Esophagus muscularis mucosa (tissue), 4 donors: ENCODE measurements at regions not wholly inside any gene's neighbourhood (a gene's known extent, or its start where the extent isn't known, plus 50 kb on each side); places are given as distances from the start of the nearest gene placed in this dataset.

Experiments used
- DNase-seq: peaks from one replicate; pipeline ENCODE4 v3.0.0-alpha.2; 2017; ENCODE audit errors: extremely low spot score
- H3K27ac ChIP-seq, 4 donors: fragments of 200-600 bp; sonication (generic); replicated peaks in 1 of 4; 1 replicate in 3 of 4; 2 replicates in 1 of 4; pipeline ENCODE4 v1.5.1; 2016 to 2019; ENCODE audit warnings: mild to moderate bottlenecking in 1 of 4
- H3K27me3 ChIP-seq, 4 donors: fragments of 200-600 bp; sonication (generic); one replicate each; pipeline versions ENCODE4 v1.5.1 to v1.6.0; 2016 to 2019
- H3K36me3 ChIP-seq, 4 donors: fragments of 200-600 bp; sonication (generic); one replicate each; pipeline ENCODE4 v1.5.1; 2016 to 2019
- H3K4me1 ChIP-seq, 4 donors: fragments of 200-600 bp; sonication (generic); one replicate each; pipeline ENCODE4 v1.5.1; 2016 to 2019
- H3K4me3 ChIP-seq, 4 donors: fragments of 200-600 bp; sonication (generic); 1 replicate in 2 of 4; 2 replicates in 2 of 4; pipeline ENCODE4 v1.5.1; 2016 to 2019; ENCODE audit warnings: mild to moderate bottlenecking in 4 of 4, moderate library complexity in 1 of 4
- H3K9me3 ChIP-seq, 4 donors: fragments of 200-600 bp; sonication (generic); 1 replicate in 3 of 4; 2 replicates in 1 of 4; pipeline ENCODE4 v1.5.1; 2016 to 2019
- EP300 ChIP-seq: sonication (generic); formaldehyde crosslinking; IDR thresholded peaks from one replicate; pipeline ENCODE4 v1.6.1; 2017; ENCODE audit warnings: antibody characterized with exemption
- POLR2A ChIP-seq: fragments of 450-650 bp; IDR thresholded peaks from one replicate; pipeline ENCODE4 v1.6.1; 2017; ENCODE audit warnings: antibody characterized with exemption, moderate library complexity, mild to moderate bottlenecking, low read depth
- POLR2AphosphoS5 ChIP-seq, 2 donors: sonication (generic); formaldehyde crosslinking; IDR thresholded peaks; one replicate each; pipeline ENCODE4 v1.6.1; 2017; ENCODE audit warnings: antibody characterized with exemption in 2 of 2
- WGBS: methylation state at CpG from one replicate; pipeline ENCODE4 v1.1.5; 2018; 5-methylcytosine and 5-hydroxymethylcytosine counted together
- intact Hi-C: fragments of 100-400 bp; cut with DNase I; formaldehyde crosslinking; loops from one replicate; pipeline ENCODE4 v1.15.1; 2023
- TF ChIP-seq, protein P1 (sequence below), 3 experiments: fragments of 200-600 bp in 2 of 3; fragments of 450-650 bp in 1 of 3; sonication (generic) in 2 of 3; IDR thresholded peaks; one replicate each; pipeline ENCODE4 v1.5.1; 2017 to 2019; ENCODE audit warnings: antibody characterized with exemption in 3 of 3, mild to moderate bottlenecking in 2 of 3, moderate library complexity in 1 of 3

DNA sequence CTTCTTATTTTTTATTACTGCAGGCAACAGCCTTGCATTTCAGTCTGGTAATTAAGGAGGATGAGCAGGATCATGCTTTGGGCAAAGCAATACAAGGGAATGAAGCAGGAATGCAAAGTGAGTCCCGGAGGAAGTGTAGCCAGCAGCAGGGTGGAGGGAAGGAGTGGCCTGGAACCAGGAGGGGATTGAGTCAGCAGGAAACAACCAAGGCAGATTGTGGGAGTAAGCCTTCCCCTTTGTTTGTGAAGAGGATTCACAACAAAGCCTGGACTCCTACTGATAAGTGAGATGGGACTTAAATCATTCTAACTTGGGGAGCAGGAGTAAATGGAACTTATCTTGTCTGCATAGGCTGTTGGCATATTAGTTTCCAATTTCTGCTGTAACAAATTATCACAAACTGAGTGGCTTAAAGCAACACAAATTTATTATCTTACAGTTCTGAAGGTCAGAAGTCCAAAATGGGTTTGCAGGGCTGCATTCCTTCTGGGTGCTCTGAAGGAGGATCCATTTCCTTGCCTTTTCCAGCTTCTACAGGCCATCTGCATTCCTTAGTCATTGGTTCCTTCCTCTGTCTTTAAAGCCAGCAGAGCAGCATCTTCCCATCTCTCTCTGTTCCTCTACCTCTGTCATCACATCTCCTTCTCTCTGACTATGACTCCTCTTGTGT, 93.2 kb upstream of the AP1S2 start:
- DNase-seq = no peak
- H3K4me1 ChIP-seq = peaks cover 0 to 3% (median 0%) of the 10 kb centered on the region in 4 donors
- no peaks in the 10 kb centered on the region for H3K9me3 ChIP-seq
- H3K36me3 ChIP-seq = no peaks in the 10 kb centered on the region
- TF ChIP-seq POLR2A (no peak), POLR2AphosphoS5 (IDR thresholded peaks at IDR 0.05) (no peak), EP300 (no peak)
- TF ChIP-seq, protein P1, sequence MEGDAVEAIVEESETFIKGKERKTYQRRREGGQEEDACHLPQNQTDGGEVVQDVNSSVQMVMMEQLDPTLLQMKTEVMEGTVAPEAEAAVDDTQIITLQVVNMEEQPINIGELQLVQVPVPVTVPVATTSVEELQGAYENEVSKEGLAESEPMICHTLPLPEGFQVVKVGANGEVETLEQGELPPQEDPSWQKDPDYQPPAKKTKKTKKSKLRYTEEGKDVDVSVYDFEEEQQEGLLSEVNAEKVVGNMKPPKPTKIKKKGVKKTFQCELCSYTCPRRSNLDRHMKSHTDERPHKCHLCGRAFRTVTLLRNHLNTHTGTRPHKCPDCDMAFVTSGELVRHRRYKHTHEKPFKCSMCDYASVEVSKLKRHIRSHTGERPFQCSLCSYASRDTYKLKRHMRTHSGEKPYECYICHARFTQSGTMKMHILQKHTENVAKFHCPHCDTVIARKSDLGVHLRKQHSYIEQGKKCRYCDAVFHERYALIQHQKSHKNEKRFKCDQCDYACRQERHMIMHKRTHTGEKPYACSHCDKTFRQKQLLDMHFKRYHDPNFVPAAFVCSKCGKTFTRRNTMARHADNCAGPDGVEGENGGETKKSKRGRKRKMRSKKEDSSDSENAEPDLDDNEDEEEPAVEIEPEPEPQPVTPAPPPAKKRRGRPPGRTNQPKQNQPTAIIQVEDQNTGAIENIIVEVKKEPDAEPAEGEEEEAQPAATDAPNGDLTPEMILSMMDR (IDR thresholded peaks at IDR 0.05) = no peak
- no peaks in the 10 kb centered on the region for H3K27me3 ChIP-seq
- intact Hi-C loops = no loop called here
- 4% methylated on average over 1 of the region's 1 CpG for WGBS
- H3K27ac ChIP-seq = no peak overlapping the region
- H3K4me3 ChIP-seq = no peak overlapping the region

- intact Hi-C loops = no loop called here
- Histone ChIP-seq H3K27ac (no peak overlapping the region), H3K4me3 (no peak overlapping the region), H3K4me1 (peaks cover 0 to 3% (median 0%) of the 10 kb centered on the region in 4 donors), H3K36me3 (no peaks in the 10 kb centered on the region), H3K9me3 (no peaks in the 10 kb centered on the region), H3K27me3 (no peaks in the 10 kb centered on the region)
- 82% methylated on average over 6 of the region's 6 CpGs for WGBS
- no peak for DNase-seq
- TF ChIP-seq POLR2A (no peak), EP300 (no peak), POLR2AphosphoS5 (IDR thresholded peaks at IDR 0.05) (no peak)
- TF ChIP-seq, protein P1 (IDR thresholded peaks at IDR 0.05) = no peak
Measured at GRCh38 chrX:15946783-15947580, 92.4 kb upstream of the AP1S2 start.

DNA sequence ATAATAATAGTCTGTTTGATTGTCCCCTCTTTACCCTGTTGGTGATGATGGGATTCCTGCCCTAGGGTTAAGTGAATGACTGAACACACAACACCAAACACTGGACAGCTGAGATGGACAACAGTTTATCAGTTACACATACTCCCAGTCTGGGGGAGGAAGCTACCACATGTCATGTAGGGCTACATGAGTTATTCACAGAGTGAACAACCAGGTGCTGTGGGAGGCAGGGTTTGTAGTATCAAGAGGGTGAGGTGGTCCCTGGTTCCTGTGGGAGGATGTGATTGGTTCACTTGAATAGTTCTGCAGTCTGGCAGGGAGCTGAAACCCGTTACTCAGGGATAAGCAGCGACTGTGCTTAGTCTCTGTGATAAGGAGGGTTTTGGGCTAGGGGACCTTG, 88.8 kb upstream of the AP1S2 start:
- no peaks in the 10 kb centered on the region for H3K27me3 ChIP-seq
- no peak for DNase-seq
- H3K9me3 ChIP-seq = no peaks in the 10 kb centered on the region
- peaks cover 0 to 3% (median 0%) of the 10 kb centered on the region in 4 donors for H3K4me1 ChIP-seq
- no peak overlapping the region for H3K4me3 ChIP-seq
- intact Hi-C loops = no loop called here
- 79% methylated on average over 2 of the region's 2 CpGs for WGBS
- no peak overlapping the region for H3K27ac ChIP-seq
- TF ChIP-seq EP300 = no peak
- TF ChIP-seq POLR2AphosphoS5 (IDR thresholded peaks at IDR 0.05) = no peak
- no peak for TF ChIP-seq POLR2A
- TF ChIP-seq, protein P1 (IDR thresholded peaks at IDR 0.05) = no peak
- H3K36me3 ChIP-seq = no peaks in the 10 kb centered on the region

DNA sequence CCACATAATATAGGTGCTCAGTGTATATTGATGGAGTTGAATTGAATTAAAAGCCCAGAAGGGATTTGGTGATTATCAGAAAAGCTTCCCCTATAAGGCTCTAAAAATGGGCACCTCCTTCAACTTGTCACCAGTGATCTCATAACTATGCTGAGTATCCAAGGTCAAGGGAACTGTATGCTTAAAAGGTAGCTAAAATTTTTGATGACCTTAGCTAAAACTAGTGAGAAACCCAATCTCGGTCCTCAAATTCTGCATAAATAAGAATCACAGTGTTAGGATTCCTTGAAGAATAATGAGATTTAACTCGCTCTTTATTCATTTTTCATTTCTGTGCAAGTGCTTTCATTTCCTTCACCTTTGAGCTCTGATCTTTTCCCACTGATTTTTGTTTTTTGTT, 87.7 kb upstream of the AP1S2 start:
- H3K36me3 ChIP-seq = no peaks in the 10 kb centered on the region
- no peaks in the 10 kb centered on the region for H3K27me3 ChIP-seq
- TF ChIP-seq EP300 = no peak
- TF ChIP-seq POLR2AphosphoS5 (IDR thresholded peaks at IDR 0.05) = no peak
- TF ChIP-seq POLR2A = no peak
- TF ChIP-seq, protein P1 (IDR thresholded peaks at IDR 0.05) = no peak
- no peaks in the 10 kb centered on the region for H3K4me1 ChIP-seq
- DNase-seq = no peak
- 100% methylated on average over 2 of the region's 2 CpGs for WGBS
- no peaks in the 10 kb centered on the region for H3K9me3 ChIP-seq
- H3K27ac ChIP-seq = no peak overlapping the region
- intact Hi-C loops = no loop called here
- H3K4me3 ChIP-seq = no peak overlapping the region
